ENCODE measurements at regions not wholly inside any gene's neighbourhood (a gene's known extent, or its start where the extent isn't known, plus 50 kb on each side); places are given as distances from the start of the nearest gene placed in this dataset.

DNA sequence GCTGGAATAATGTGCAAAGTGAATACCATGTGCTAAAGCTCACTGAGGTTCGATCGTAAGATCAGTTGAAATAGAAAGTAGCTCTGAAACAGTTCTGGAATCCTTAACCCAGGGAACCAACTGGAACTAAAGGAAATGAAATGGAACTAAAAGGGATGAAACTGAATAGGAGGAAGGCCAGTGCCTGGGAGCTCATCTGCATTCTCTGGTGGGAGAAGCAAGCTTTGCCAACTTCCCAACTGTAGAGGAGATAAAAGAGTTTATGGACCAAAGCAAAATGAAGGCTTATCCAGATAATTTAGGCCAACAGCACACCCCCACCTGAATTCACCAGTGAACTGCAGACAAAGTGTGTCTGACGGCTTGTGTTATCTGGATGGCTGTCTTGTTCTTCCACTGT, 188.6 kb upstream of the HABP2 start:
- Mint-ChIP-seq H3K4me1 (peaks cover 0 to 7% (median 2%) of the 10 kb centered on the region in 3 donors), H3K9me3 (peaks cover 0 to 3% (median 0%) of the 10 kb centered on the region in 5 donors), H3K27me3 (peaks cover 0 to 7% of the 10 kb centered on the region in 2 donors), H3K27ac (no peak overlapping the region), H3K36me3 (peaks cover 0 to 3% (median 0%) of the 10 kb centered on the region in 3 donors), H3K4me3 (no peak overlapping the region)
- Histone ChIP-seq H3K27ac (ENCODE audit: low read depth, low read length) (no peak overlapping the region), H3K4me3 (ENCODE audit: low read length) (no peak overlapping the region), H3K9me3 (ENCODE audit: low read length) (no peaks in the 10 kb centered on the region), H3K36me3 (ENCODE audit: insufficient read depth, low read length) (no peaks in the 10 kb centered on the region), H3K4me1 (ENCODE audit: insufficient read depth, low read length) (no peaks in the 10 kb centered on the region), H3K27me3 (ENCODE audit: insufficient read depth, low read length, poor library complexity, severe bottlenecking) (no peaks in the 10 kb centered on the region)
- CTCF ChIA-PET, result no interaction called here
- DNase-seq, result no peak
- POLR2A ChIA-PET, result no interaction called here

DNA sequence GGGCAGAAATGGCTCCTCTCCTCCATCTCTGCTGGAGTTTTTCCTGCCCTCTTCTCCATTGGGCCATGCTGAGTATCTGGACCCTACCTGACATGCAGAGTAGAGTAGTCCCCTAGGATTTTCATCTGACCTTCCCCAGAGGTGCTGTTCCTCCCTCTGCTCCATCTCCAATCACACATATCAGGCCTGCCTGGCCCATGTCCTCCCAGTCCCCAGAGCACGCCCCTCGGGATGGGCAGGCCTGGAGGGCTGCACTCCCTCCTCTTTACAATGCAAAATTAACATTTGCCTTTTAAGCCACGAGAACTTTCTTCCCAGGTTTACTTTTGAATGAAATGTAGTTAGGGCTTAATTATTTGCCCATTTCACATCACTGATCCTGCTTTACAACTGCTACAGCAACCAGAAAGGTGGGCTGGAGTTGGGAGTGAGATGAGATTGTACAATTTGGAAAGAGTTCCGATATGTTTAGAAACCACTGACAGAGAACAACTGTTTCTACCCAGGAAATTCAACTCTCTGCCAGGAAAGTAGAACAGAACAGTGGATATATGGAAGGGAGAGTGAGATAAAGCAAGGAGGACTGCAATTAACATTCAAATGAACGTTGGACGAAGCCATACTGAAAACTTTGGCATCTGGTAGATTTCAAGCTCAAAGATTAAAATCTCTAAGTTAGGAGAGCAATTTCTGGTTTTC, 184.0 kb upstream of the HABP2 start:
- CTCF ChIA-PET, result no interaction called here
- H3K9me3 ChIP-seq (ENCODE audit: low read length), result no peaks in the 10 kb centered on the region
- Mint-ChIP-seq H3K4me3 (no peak overlapping the region), H3K9me3 (peaks cover 0 to 3% (median 0%) of the 10 kb centered on the region in 5 donors), H3K27ac (no peak overlapping the region), H3K27me3 (peaks cover 10 to 27% of the 10 kb centered on the region in 2 donors), H3K4me1 (no peaks in the 10 kb centered on the region), H3K36me3 (peaks cover 0 to 3% (median 0%) of the 10 kb centered on the region in 3 donors)
- H3K27ac ChIP-seq (ENCODE audit: low read depth, low read length), result no peak overlapping the region
- H3K27me3 ChIP-seq (ENCODE audit: insufficient read depth, low read length, poor library complexity, severe bottlenecking), result no peaks in the 10 kb centered on the region
- H3K36me3 ChIP-seq (ENCODE audit: insufficient read depth, low read length), result no peaks in the 10 kb centered on the region
- no peak overlapping the region for H3K4me3 ChIP-seq (ENCODE audit: low read length)
- POLR2A ChIA-PET, result no interaction called here
- no peak for DNase-seq
- no peaks in the 10 kb centered on the region for H3K4me1 ChIP-seq (ENCODE audit: insufficient read depth, low read length)

GRCh38 chr10:113369365-113369694, 183.5 kb upstream of the HABP2 start:
- no peaks in the 10 kb centered on the region for H3K36me3 ChIP-seq (ENCODE audit: insufficient read depth, low read length)
- H3K36me3 Mint-ChIP-seq, result peaks cover 0 to 3% (median 0%) of the 10 kb centered on the region in 3 donors
- peaks cover 0 to 3% (median 0%) of the 10 kb centered on the region in 5 donors for H3K9me3 Mint-ChIP-seq
- H3K27ac Mint-ChIP-seq, result no peak overlapping the region
- CTCF ChIA-PET, result interaction anchor here (0.9 kb wide), 1 partner anchor 9 kb away, joined by 3 read pairs; no protein-coding TSS in a partner anchor
- H3K4me1 Mint-ChIP-seq, result no peaks in the 10 kb centered on the region
- H3K4me1 ChIP-seq (ENCODE audit: insufficient read depth, low read length), result no peaks in the 10 kb centered on the region
- no peak for DNase-seq
- no peaks in the 10 kb centered on the region for H3K27me3 ChIP-seq (ENCODE audit: insufficient read depth, low read length, poor library complexity, severe bottlenecking)
- H3K27ac ChIP-seq (ENCODE audit: low read depth, low read length), result no peak overlapping the region
- peaks cover 10 to 29% of the 10 kb centered on the region in 2 donors for H3K27me3 Mint-ChIP-seq
- no peaks in the 10 kb centered on the region for H3K9me3 ChIP-seq (ENCODE audit: low read length)
- H3K4me3 ChIP-seq (ENCODE audit: low read length), result no peak overlapping the region
- POLR2A ChIA-PET, result no interaction called here
- no peak overlapping the region for H3K4me3 Mint-ChIP-seq

GRCh38 chr10:113376428-113376827, 176.4 kb upstream of the HABP2 start:
- Mint-ChIP-seq H3K4me1 (peaks cover 0 to 6% (median 4%) of the 10 kb centered on the region in 3 donors), H3K4me3 (no peak overlapping the region), H3K27ac (peak overlapping the region in 2 of 8 donors; percentile 14 to 75), H3K27me3 (peaks cover 10 to 18% of the 10 kb centered on the region in 2 donors), H3K36me3 (no peaks in the 10 kb centered on the region), H3K9me3 (no peaks in the 10 kb centered on the region)
- DNase-seq, result no peak
- ChIA-PET CTCF (interaction anchor here (1.4 to 2.0 kb wide), 2 partner anchors 9 to 15 kb away, joined by 3 to 5 read pairs; no protein-coding TSS in a partner anchor), POLR2A (no interaction called here)
- no peaks in the 10 kb centered on the region for H3K27me3 ChIP-seq (ENCODE audit: insufficient read depth, low read length, poor library complexity, severe bottlenecking)
- H3K4me3 ChIP-seq (ENCODE audit: low read length), result no peak overlapping the region
- H3K9me3 ChIP-seq (ENCODE audit: low read length), result no peaks in the 10 kb centered on the region
- H3K4me1 ChIP-seq (ENCODE audit: insufficient read depth, low read length), result peaks cover 2% of the 10 kb centered on the region
- H3K36me3 ChIP-seq (ENCODE audit: insufficient read depth, low read length), result no peaks in the 10 kb centered on the region
- no peak overlapping the region for H3K27ac ChIP-seq (ENCODE audit: low read depth, low read length)

GRCh38 chr10:113379091-113379490, 173.8 kb upstream of the HABP2 start:
- no peak overlapping the region for H3K27ac Mint-ChIP-seq
- CTCF ChIA-PET, result no interaction called here

DNA sequence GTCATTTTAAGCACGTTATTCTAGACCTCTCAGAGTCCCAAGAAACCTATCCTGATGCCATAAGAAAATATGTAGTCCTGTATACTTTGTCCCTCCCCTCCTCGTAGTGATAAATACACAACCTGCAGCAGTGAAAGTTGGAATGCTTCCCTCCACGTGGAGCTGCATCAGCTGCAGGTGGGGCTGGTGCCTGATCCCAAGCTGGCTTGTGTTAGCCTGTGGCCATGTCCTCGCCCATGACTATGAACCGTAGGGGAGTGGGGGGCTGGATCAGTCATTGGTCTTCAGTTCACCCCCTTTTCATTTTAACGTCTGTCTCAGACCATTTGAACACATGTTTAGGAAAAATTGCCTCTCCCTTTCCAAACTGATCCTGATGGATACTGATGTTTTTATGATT, 171.4 kb upstream of the HABP2 start:
- Histone ChIP-seq H3K27ac (ENCODE audit: low read depth, low read length) (no peak overlapping the region), H3K27me3 (ENCODE audit: insufficient read depth, low read length, poor library complexity, severe bottlenecking) (no peaks in the 10 kb centered on the region), H3K4me3 (ENCODE audit: low read length) (peak overlapping the region; percentile 68), H3K4me1 (ENCODE audit: insufficient read depth, low read length) (peaks cover 13% of the 10 kb centered on the region), H3K9me3 (ENCODE audit: low read length) (no peaks in the 10 kb centered on the region), H3K36me3 (ENCODE audit: insufficient read depth, low read length) (no peaks in the 10 kb centered on the region)
- DNase-seq, result no peak
- ChIA-PET CTCF (interaction anchor here (2.3 kb wide), 1 partner anchor 660 kb away, joined by 5 read pairs; no protein-coding TSS in a partner anchor), POLR2A (no interaction called here)
- H3K27me3 Mint-ChIP-seq, result peaks cover 0 to 6% of the 10 kb centered on the region in 2 donors
- peaks cover 16 to 30% (median 27%) of the 10 kb centered on the region in 3 donors for H3K4me1 Mint-ChIP-seq
- peak overlapping the region; percentile 92 to 98 (median 94) for H3K27ac Mint-ChIP-seq
- H3K9me3 Mint-ChIP-seq, result no peaks in the 10 kb centered on the region
- peak overlapping the region in 6 of 7 donors; percentile 82 to 92 (median 83) for H3K4me3 Mint-ChIP-seq
- H3K36me3 Mint-ChIP-seq, result peaks cover 0 to 2% (median 0%) of the 10 kb centered on the region in 3 donors

More at GRCh38 chr10:113379091-113379490, 173.8 kb upstream of the HABP2 start:
- POLR2A ChIA-PET, result no interaction called here
- Histone ChIP-seq H3K4me1 (ENCODE audit: insufficient read depth, low read length) (peaks cover 13% of the 10 kb centered on the region), H3K9me3 (ENCODE audit: low read length) (no peaks in the 10 kb centered on the region), H3K36me3 (ENCODE audit: insufficient read depth, low read length) (no peaks in the 10 kb centered on the region), H3K27ac (ENCODE audit: low read depth, low read length) (no peak overlapping the region), H3K27me3 (ENCODE audit: insufficient read depth, low read length, poor library complexity, severe bottlenecking) (no peaks in the 10 kb centered on the region), H3K4me3 (ENCODE audit: low read length) (no peak overlapping the region)
- peaks cover 11 to 23% (median 20%) of the 10 kb centered on the region in 3 donors for H3K4me1 Mint-ChIP-seq
- H3K36me3 Mint-ChIP-seq, result peaks cover 0 to 2% (median 0%) of the 10 kb centered on the region in 3 donors
- no peaks in the 10 kb centered on the region for H3K9me3 Mint-ChIP-seq
- H3K27me3 Mint-ChIP-seq, result peaks cover 0 to 3% of the 10 kb centered on the region in 2 donors
- DNase-seq, result no peak
- H3K4me3 Mint-ChIP-seq, result no peak overlapping the region

DNA sequence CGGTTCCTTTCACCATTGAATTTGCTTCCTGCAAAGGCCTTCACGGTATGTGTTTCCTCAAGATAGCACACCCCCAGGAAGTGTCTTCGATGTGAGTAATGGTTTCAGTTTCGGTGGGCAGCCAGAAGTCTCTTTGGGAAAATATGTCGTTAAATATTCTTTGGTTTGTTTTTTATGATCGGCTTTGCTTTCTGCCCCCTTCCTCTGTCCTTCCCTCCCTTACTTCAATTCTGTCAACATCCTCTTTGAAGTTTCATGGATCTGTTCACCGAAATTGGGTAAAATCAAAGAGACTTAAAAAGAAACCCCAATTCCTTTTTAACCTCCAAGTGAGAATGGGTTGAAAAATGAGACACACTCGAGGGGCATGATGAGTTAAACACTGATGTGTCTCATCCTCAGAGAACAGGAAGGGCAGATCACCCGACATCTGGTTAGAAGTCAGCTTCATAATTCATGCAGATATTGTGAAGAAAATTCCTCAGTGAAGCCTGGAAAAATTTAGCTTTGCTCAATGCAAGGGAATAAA, 170.8 kb upstream of the HABP2 start:
- H3K27me3 ChIP-seq (ENCODE audit: insufficient read depth, low read length, poor library complexity, severe bottlenecking), result no peaks in the 10 kb centered on the region
- H3K4me1 ChIP-seq (ENCODE audit: insufficient read depth, low read length), result peaks cover 13% of the 10 kb centered on the region
- ChIA-PET CTCF (interaction anchor here (2.3 kb wide), 1 partner anchor 660 kb away, joined by 5 read pairs; no protein-coding TSS in a partner anchor), POLR2A (no interaction called here)
- DNase-seq, result peak in 4 of 5 donors; percentile 11 to 50 (median 44)
- Mint-ChIP-seq H3K27me3 (peaks cover 5 to 8% of the 10 kb centered on the region in 2 donors), H3K4me1 (peaks cover 16 to 30% (median 27%) of the 10 kb centered on the region in 3 donors), H3K27ac (peak overlapping the region; percentile 92 to 98 (median 94)), H3K36me3 (peaks cover 0 to 2% (median 0%) of the 10 kb centered on the region in 3 donors), H3K4me3 (peak overlapping the region; percentile 82 to 92 (median 83)), H3K9me3 (no peaks in the 10 kb centered on the region)
- H3K4me3 ChIP-seq (ENCODE audit: low read length), result peak overlapping the region; percentile 68
- H3K9me3 ChIP-seq (ENCODE audit: low read length), result no peaks in the 10 kb centered on the region
- H3K27ac ChIP-seq (ENCODE audit: low read depth, low read length), result peak overlapping the region; percentile 51
- H3K36me3 ChIP-seq (ENCODE audit: insufficient read depth, low read length), result no peaks in the 10 kb centered on the region

- Histone ChIP-seq H3K4me1 (ENCODE audit: insufficient read depth, low read length) (peaks cover 13% of the 10 kb centered on the region), H3K27ac (ENCODE audit: low read depth, low read length) (peak overlapping the region; percentile 51), H3K36me3 (ENCODE audit: insufficient read depth, low read length) (no peaks in the 10 kb centered on the region), H3K4me3 (ENCODE audit: low read length) (peak overlapping the region; percentile 68), H3K27me3 (ENCODE audit: insufficient read depth, low read length, poor library complexity, severe bottlenecking) (no peaks in the 10 kb centered on the region), H3K9me3 (ENCODE audit: low read length) (no peaks in the 10 kb centered on the region)
- Mint-ChIP-seq H3K4me1 (peaks cover 16 to 30% (median 27%) of the 10 kb centered on the region in 3 donors), H3K27me3 (peaks cover 5 to 8% of the 10 kb centered on the region in 2 donors), H3K9me3 (no peaks in the 10 kb centered on the region), H3K36me3 (peaks cover 0 to 2% (median 0%) of the 10 kb centered on the region in 3 donors), H3K27ac (peak overlapping the region; percentile 92 to 98 (median 94)), H3K4me3 (peak overlapping the region; percentile 82 to 92 (median 83))
- ChIA-PET CTCF (interaction anchor here (2.3 kb wide), 1 partner anchor 661 kb away, joined by 5 read pairs; no protein-coding TSS in a partner anchor), POLR2A (no interaction called here)
- DNase-seq, result no peak
Measured at GRCh38 chr10:113382691-113383090, 170.2 kb upstream of the HABP2 start.
